GM12878 (cell line): ENCODE measurements at regions not wholly inside any gene's neighbourhood (a gene's known extent, or its start where the extent isn't known, plus 50 kb on each side); places are given as distances from the start of the nearest gene placed in this dataset.
A peak's percentile ranks its signal among the peaks of the same experiment; 100 is the strongest.

ENCODE experiments used
- ATAC-seq: fragments of 200-7000 bp; cut with Tn5 transposase; 3 replicates; pipeline ENCODE4 v1.9.1; 2020; ENCODE audit warnings: mild to moderate bottlenecking, moderate library complexity
- BruUV-seq: library from RNA; stranded (reverse); fragments of 400-500 nt; replicated peaks from 2 replicates; lab custom pipeline; 2021; lab: Mats Ljungman, UMichigan
- CTCF ChIA-PET: fragments of 300-600 bp; sonication (Branson Sonifier 250); formaldehyde crosslinking; extraction: SDS; loops from one replicate; lab custom pipeline; 2021; ENCODE audit warnings: inconsistent platforms; lab: Yijun Ruan, JAX
- POLR2A ChIA-PET: fragments of 350-600 bp; formaldehyde crosslinking; extraction: SDS; loops from one replicate; lab custom pipeline; 2021; ENCODE audit warnings: inconsistent platforms; lab: Charles Lee
- RAD21 ChIA-PET: fragments of 300-600 bp; sonication (Branson Sonifier 250); formaldehyde crosslinking; loops from one replicate; lab custom pipeline; 2023; ENCODE audit warnings: antibody characterized with exemption; ENCODE audit not compliant: unreplicated experiment; lab: Charles Lee
- SMC1A ChIA-PET: fragments of 300-600 bp; sonication (Branson Sonifier 250); formaldehyde crosslinking; loops from one replicate; lab custom pipeline; 2023; ENCODE audit not compliant: unreplicated experiment, uncharacterized antibody; lab: Charles Lee
- DNase-seq: peaks from one replicate; pipeline ENCODE4 v3.0.0-alpha.2; 2011; ENCODE audit warnings: low read depth, low spot score
- FAIRE-seq: peaks from 3 replicates; lab custom pipeline; 2011; peaks lifted over from hg19 to GRCh38; lab: Jason Lieb, UNC
- H2AFZ ChIP-seq: 2 replicates; pipeline ENCODE4 v1.6.0; 2011; ENCODE audit warnings: low read depth, low read length, control low read depth; ENCODE audit not compliant: control insufficient read depth
- H3K27ac ChIP-seq: 2 replicates; pipeline ENCODE4 v1.5.1; 2011; ENCODE audit warnings: control low read depth; ENCODE audit not compliant: control insufficient read depth, insufficient read depth
- H3K27me3 ChIP-seq, 2 experiments: replicated peaks in 1 of 2; 2 replicates each; pipeline versions ENCODE4 v1.6.0 to v1.6.1; 2011; ENCODE audit warnings: low read length in 1 of 2; ENCODE audit not compliant: control insufficient read depth in 2 of 2, insufficient read depth in 2 of 2
- H3K36me3 ChIP-seq, 2 experiments: 2 replicates each; pipeline ENCODE4 v1.5.1; 2011; ENCODE audit warnings: low read length in 1 of 2; ENCODE audit not compliant: control insufficient read depth in 2 of 2, insufficient read depth in 2 of 2
- H3K4me1 ChIP-seq: 2 replicates; pipeline ENCODE4 v1.6.1; 2011; ENCODE audit warnings: mild to moderate bottlenecking, low read length, moderate library complexity, mixed read lengths; ENCODE audit not compliant: control insufficient read depth, insufficient read depth
- H3K4me2 ChIP-seq: 2 replicates; pipeline ENCODE4 v1.6.0; 2011; ENCODE audit warnings: control low read depth; ENCODE audit not compliant: control insufficient read depth, insufficient read depth
- H3K4me3 ChIP-seq: fragments of 200-600 bp; sonication (generic); 2 replicates; pipeline ENCODE4 v1.5.1; 2016
- H3K79me2 ChIP-seq: 2 replicates; pipeline ENCODE4 v1.6.0; 2011; ENCODE audit warnings: low read length; ENCODE audit not compliant: control insufficient read depth, insufficient read depth
- H3K9ac ChIP-seq: 2 replicates; pipeline ENCODE4 v1.8.0; 2011; ENCODE audit warnings: low read length, control low read depth, mixed read lengths; ENCODE audit not compliant: control insufficient read depth, insufficient read depth
- H3K9me3 ChIP-seq: replicated peaks from 3 replicates; pipeline ENCODE4 v1.5.1; 2011; ENCODE audit warnings: mild to moderate bottlenecking, low read length; ENCODE audit not compliant: control insufficient read depth, insufficient read depth
- H4K20me1 ChIP-seq: 2 replicates; pipeline ENCODE4 v1.6.0; 2011; ENCODE audit not compliant: control insufficient read depth, insufficient read depth
- ASH2L ChIP-seq: fragments of 300-600, 200-600 bp; sonication (generic); IDR thresholded peaks from 2 replicates; pipeline ENCODE4 v1.6.1; 2017; ENCODE audit warnings: low read depth, mild to moderate bottlenecking, borderline replicate concordance
- BCL11A ChIP-seq: IDR thresholded peaks from 2 replicates; pipeline ENCODE4 v1.6.1; 2011; ENCODE audit warnings: low read depth, low read length
- BRCA1 ChIP-seq: IDR thresholded peaks from 2 replicates; pipeline ENCODE4 v1.6.1; 2011; ENCODE audit warnings: low read depth, low read length, improper control_type of control experiment
- CBX5 ChIP-seq: sonication (generic); IDR thresholded peaks from 2 replicates; pipeline ENCODE4 v1.6.1; 2016; ENCODE audit warnings: low read depth, moderate library complexity, mild to moderate bottlenecking, inconsistent platforms
- CEBPB ChIP-seq, 2 experiments: fragments of 150-350 bp in 1 of 2; IDR thresholded peaks; 2 replicates each; pipeline ENCODE4 v1.6.1; 2012 to 2014; ENCODE audit warnings: low read depth in 2 of 2, low read length in 2 of 2, borderline replicate concordance in 1 of 2, inconsistent platforms in 1 of 2
- ESRRA ChIP-seq: IDR thresholded peaks from 2 replicates; pipeline ENCODE4 v1.6.1; 2012; ENCODE audit warnings: mild to moderate bottlenecking, low read length, improper control_type of control experiment
- JUNB ChIP-seq: IDR thresholded peaks from 2 replicates; pipeline ENCODE4 v1.6.1; 2016; ENCODE audit warnings: antibody characterized with exemption, mild to moderate bottlenecking
- KDM1A ChIP-seq: fragments of 200-600 bp; sonication (generic); IDR thresholded peaks from 2 replicates; pipeline ENCODE4 v1.6.1; 2016; ENCODE audit warnings: borderline replicate concordance
- NFXL1 ChIP-seq: fragments of 450-650 bp; IDR thresholded peaks from 2 replicates; pipeline ENCODE4 v1.6.1; 2017; ENCODE audit warnings: antibody characterized with exemption, mild to moderate bottlenecking, borderline replicate concordance
- PRDM15 ChIP-seq: fragments of 450-650 bp; formaldehyde crosslinking; IDR thresholded peaks from 2 replicates; pipeline ENCODE4 v1.4.0; 2020; ENCODE audit warnings: mild to moderate bottlenecking, moderate library complexity
- RBBP5 ChIP-seq: fragments of 200-600 bp; sonication (generic); conservative IDR thresholded peaks from 2 replicates; pipeline ENCODE4 v1.6.1; 2016
- SMC3 ChIP-seq: IDR thresholded peaks from 2 replicates; pipeline ENCODE4 v1.6.1; 2011; ENCODE audit warnings: low read length, improper control_type of control experiment, borderline replicate concordance
- WGBS: methylation state at CpG from one replicate; pipeline ENCODE4 v1.1.6; 2016; ENCODE audit warnings: low lambda C conversion rate; ENCODE audit not compliant: insufficient replicate concordance, insufficient coverage; ENCODE audit errors: missing lambda C conversion rate; 5-methylcytosine and 5-hydroxymethylcytosine counted together
- in situ Hi-C: fragments of 300-500 bp; cut with MboI; formaldehyde crosslinking; loops from 9 replicates; pipeline ENCODE4 v1.14.3; 2018; ENCODE audit warnings: mixed read lengths
- intact Hi-C: fragments of 100-400 bp; cut with micrococcal nuclease; formaldehyde crosslinking; loops from one replicate; pipeline ENCODE4 v1.14.2; 2022; ENCODE audit not compliant: unreplicated experiment
- TF ChIP-seq, protein P1 (sequence below): fragments of 450-650 bp; IDR thresholded peaks from 2 replicates; pipeline ENCODE4 v1.6.1; 2017; ENCODE audit warnings: borderline replicate concordance

GRCh38 chr9:23581931-23582330 is 244.1 kb downstream of the ELAVL2 start:
- in situ Hi-C loops = no loop called here
- intact Hi-C loops = no loop called here
- Histone ChIP-seq H3K9me3 (no peaks in the 10 kb centered on the region), H3K4me2 (no peak overlapping the region), H4K20me1 (no peaks in the 10 kb centered on the region), H3K79me2 (no peaks in the 10 kb centered on the region), H3K4me3 (no peak overlapping the region), H3K4me1 (no peaks in the 10 kb centered on the region), H3K9ac (no peak overlapping the region), H3K27me3 (no peaks in the 10 kb centered on the region), H3K27ac (no peak overlapping the region), H3K36me3 (no peaks in the 10 kb centered on the region), H2AFZ (no peak overlapping the region)
- peak; percentile 34; the same call in 2 of the 3 replicates for ATAC-seq
- SMC1A ChIA-PET = interaction anchor here (0.7 to 1.5 kb wide), 2 partner anchors 19 to 101 kb away, joined by 3 read pairs; no protein-coding TSS in a partner anchor
- RAD21 ChIA-PET = interaction anchor here (1.5 kb wide), 1 partner anchor 163 kb away, joined by 4 read pairs; no protein-coding TSS in a partner anchor
- no TSS peak for BruUV-seq
- TF ChIP-seq BRCA1 = no peak
- TF ChIP-seq, protein P1, sequence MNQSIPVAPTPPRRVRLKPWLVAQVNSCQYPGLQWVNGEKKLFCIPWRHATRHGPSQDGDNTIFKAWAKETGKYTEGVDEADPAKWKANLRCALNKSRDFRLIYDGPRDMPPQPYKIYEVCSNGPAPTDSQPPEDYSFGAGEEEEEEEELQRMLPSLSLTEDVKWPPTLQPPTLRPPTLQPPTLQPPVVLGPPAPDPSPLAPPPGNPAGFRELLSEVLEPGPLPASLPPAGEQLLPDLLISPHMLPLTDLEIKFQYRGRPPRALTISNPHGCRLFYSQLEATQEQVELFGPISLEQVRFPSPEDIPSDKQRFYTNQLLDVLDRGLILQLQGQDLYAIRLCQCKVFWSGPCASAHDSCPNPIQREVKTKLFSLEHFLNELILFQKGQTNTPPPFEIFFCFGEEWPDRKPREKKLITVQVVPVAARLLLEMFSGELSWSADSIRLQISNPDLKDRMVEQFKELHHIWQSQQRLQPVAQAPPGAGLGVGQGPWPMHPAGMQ = no peak
- no peak for TF ChIP-seq CEBPB (IDR thresholded peaks at IDR 0.05; ENCODE audit: borderline replicate concordance in 1 of 2, low read depth in 2 of 2, low read length in 2 of 2)
- POLR2A ChIA-PET = interaction anchor here (0.6 kb wide), 1 partner anchor 234 kb away, joined by 4 read pairs; no protein-coding TSS in a partner anchor
- CTCF ChIA-PET = interaction anchor here (0.6 to 1.3 kb wide), 5 partner anchors 12 to 1039 kb away, joined by 3 to 4 read pairs (median 3); no protein-coding TSS in a partner anchor
- DNase-seq = no peak
- no peak for FAIRE-seq
- WGBS = 3% methylated on average over 3 of the region's 3 CpGs

DNA sequence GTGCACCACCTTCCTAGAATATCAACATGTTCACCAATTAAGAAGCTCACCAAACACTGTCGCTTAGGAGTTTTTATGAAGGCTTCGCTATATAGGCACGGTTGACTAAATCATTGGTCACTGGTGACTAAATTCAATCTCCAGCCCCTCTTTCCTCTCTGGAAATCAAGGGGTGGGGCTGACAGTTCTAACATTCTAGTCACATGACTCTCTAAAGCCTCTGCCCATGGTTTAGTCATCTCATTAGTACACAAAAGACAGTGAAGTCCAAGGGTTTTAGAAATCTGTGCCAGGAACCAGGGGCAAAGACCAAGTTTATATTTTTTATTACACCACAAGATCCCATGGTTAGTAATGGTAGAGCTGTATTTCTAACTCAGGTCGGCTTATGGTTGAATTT is 243.2 kb downstream of the ELAVL2 start:
- SMC1A ChIA-PET = interaction anchor here (1.0 to 1.5 kb wide), 2 partner anchors 9 to 18 kb away, joined by 3 read pairs; no protein-coding TSS in a partner anchor
- intact Hi-C loops (no loop called here), in situ Hi-C loops (no loop called here)
- Histone ChIP-seq H2AFZ (no peak overlapping the region), H3K9ac (no peak overlapping the region), H3K27me3 (no peaks in the 10 kb centered on the region), H3K4me2 (no peak overlapping the region), H3K36me3 (no peaks in the 10 kb centered on the region), H3K9me3 (no peaks in the 10 kb centered on the region), H4K20me1 (no peaks in the 10 kb centered on the region), H3K79me2 (no peaks in the 10 kb centered on the region), H3K4me1 (no peaks in the 10 kb centered on the region), H3K4me3 (no peak overlapping the region), H3K27ac (no peak overlapping the region)
- RAD21 ChIA-PET = interaction anchor here (1.5 kb wide), 1 partner anchor 163 kb away, joined by 4 read pairs; no protein-coding TSS in a partner anchor
- FAIRE-seq (no peak), ATAC-seq (no peak), DNase-seq (no peak)
- 64% methylated on average over 4 of the region's 4 CpGs for WGBS
- CTCF ChIA-PET = interaction anchor here (1.3 kb wide), 1 partner anchor 11 kb away, joined by 3 read pairs; no protein-coding TSS in a partner anchor
- no TSS peak for BruUV-seq
- POLR2A ChIA-PET = no interaction called here
- TF ChIP-seq BCL11A (no peak), BRCA1 (no peak), RBBP5 (no peak), PRDM15 (no peak), NFXL1 (no peak), ESRRA (no peak), CBX5 (no peak), JUNB (no peak), SMC3 (no peak), KDM1A (no peak), ASH2L (no peak)
